ENCODE measurements at regions not wholly inside any gene's neighbourhood (a gene's known extent, or its start where the extent isn't known, plus 50 kb on each side); places are given as distances from the start of the nearest gene placed in this dataset.
"Not testable (repeated sequence)": the region's sequence is repeated elsewhere in the genome, so short reads cannot be mapped to it uniquely, and the experiment has no call there.

DNA sequence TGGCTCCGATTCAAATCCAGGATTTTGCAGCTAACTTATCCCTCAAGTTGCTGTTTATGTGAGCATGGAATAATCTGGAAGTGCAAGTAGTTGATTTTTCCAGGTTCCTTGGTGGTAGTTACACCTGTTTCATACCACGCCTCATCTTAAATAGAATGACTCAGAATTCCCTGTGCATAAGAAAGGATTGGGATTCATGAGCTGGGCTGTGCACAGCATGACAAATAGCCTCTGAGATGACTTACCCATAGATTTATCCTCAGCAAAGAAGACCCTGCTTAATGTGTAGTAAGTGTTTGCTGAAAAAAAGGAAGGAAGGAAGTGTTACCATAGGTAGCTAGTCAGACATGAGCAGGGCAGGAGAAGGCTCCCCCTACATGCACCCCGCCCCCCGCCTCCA is 777.7 kb upstream of the ADGRL3 start:
- H3K4me1 ChIP-seq (ENCODE audit: control insufficient read depth in 1 of 2, insufficient read depth in 2 of 2, low read length in 2 of 2), result no peaks in the 10 kb centered on the region
- no peaks in the 10 kb centered on the region for H3K36me3 ChIP-seq (ENCODE audit: control insufficient read depth in 1 of 2, insufficient read depth in 2 of 2, low read length in 2 of 2)
- H3K9ac ChIP-seq (ENCODE audit: low read depth in 1 of 2, low read length in 2 of 2), result no peak overlapping the region
- H3K9me3 ChIP-seq (ENCODE audit: control insufficient read depth in 1 of 2, low read length in 2 of 2), result peaks cover 0 to 3% of the 10 kb centered on the region in 2 donors
- H3K27me3 ChIP-seq (ENCODE audit: control insufficient read depth in 1 of 2, insufficient read depth in 2 of 2, low read length in 2 of 2), result no peaks in the 10 kb centered on the region
- H3K4me3 ChIP-seq (ENCODE audit: low read depth in 1 of 2, low read length in 2 of 2), result no peak overlapping the region
- no peak overlapping the region for H3K27ac ChIP-seq (ENCODE audit: low read depth, low read length)

DNA sequence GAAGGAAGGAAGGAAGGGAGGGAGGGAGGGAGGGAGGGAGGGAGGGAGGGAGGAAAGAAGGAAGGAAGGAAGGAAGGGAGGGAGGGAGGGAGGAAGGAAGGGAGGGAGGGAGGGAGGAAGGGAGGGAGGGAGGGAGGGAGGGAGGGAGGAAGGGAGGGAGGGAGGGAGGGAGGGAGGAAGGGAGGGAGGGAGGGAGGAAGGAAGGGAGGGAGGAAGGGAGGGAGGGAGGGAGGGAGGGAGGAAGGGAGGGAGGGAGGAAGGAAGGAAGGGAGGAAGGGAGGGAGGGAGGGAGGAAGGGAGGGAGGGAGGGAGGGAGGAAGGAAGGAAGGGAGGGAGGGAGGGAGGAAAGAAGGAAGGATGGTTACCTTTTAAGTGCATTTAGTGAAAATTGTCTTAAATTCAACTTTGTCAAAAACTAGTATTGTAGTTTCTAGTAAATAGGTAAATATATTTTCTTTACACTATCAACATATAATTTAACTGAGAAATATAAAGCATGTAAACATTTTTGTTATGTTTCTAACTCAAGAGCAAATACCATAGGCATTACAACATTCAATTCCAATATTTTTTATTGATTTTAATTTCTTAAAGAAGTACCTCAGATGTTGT is 776.4 kb upstream of the ADGRL3 start:
- H3K27ac ChIP-seq (ENCODE audit: low read depth, low read length); H3K27me3 ChIP-seq (ENCODE audit: control insufficient read depth in 1 of 2, insufficient read depth in 2 of 2, low read length in 2 of 2); H3K4me3 ChIP-seq (ENCODE audit: low read depth in 1 of 2, low read length in 2 of 2); H3K36me3 ChIP-seq (ENCODE audit: control insufficient read depth in 1 of 2, insufficient read depth in 2 of 2, low read length in 2 of 2); H3K9me3 ChIP-seq (ENCODE audit: control insufficient read depth in 1 of 2, low read length in 2 of 2); H3K4me1 ChIP-seq (ENCODE audit: control insufficient read depth in 1 of 2, insufficient read depth in 2 of 2, low read length in 2 of 2); H3K9ac ChIP-seq (ENCODE audit: low read depth in 1 of 2, low read length in 2 of 2): not testable (repeated sequence)

DNA sequence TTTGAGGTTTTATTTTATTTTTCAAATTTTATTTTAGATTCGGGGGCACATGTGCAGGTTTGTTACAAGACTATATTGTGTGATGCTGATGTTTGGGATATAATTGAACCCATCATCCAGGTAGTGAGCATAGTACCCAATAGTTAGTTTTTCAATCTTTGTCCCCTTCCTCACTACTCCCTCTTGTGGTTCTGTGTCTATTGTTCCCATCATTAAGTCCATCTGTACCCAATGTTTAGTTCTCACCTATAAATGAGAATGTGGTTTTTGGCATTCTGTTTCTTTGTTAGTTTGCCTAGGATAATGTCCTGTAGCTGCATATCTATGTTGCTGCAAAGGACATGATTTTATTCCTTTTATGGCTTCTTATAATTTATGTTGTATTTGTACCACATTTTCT is 767.2 kb upstream of the ADGRL3 start:
- no peak overlapping the region for H3K9ac ChIP-seq (ENCODE audit: low read depth in 1 of 2, low read length in 2 of 2)
- no peak overlapping the region for H3K27ac ChIP-seq (ENCODE audit: low read depth, low read length)
- no peaks in the 10 kb centered on the region for H3K27me3 ChIP-seq (ENCODE audit: control insufficient read depth in 1 of 2, insufficient read depth in 2 of 2, low read length in 2 of 2)
- no peaks in the 10 kb centered on the region for H3K36me3 ChIP-seq (ENCODE audit: control insufficient read depth in 1 of 2, insufficient read depth in 2 of 2, low read length in 2 of 2)
- H3K4me3 ChIP-seq (ENCODE audit: low read depth in 1 of 2, low read length in 2 of 2), result no peak overlapping the region
- no peaks in the 10 kb centered on the region for H3K4me1 ChIP-seq (ENCODE audit: control insufficient read depth in 1 of 2, insufficient read depth in 2 of 2, low read length in 2 of 2)
- no peaks in the 10 kb centered on the region for H3K9me3 ChIP-seq (ENCODE audit: control insufficient read depth in 1 of 2, low read length in 2 of 2)

DNA sequence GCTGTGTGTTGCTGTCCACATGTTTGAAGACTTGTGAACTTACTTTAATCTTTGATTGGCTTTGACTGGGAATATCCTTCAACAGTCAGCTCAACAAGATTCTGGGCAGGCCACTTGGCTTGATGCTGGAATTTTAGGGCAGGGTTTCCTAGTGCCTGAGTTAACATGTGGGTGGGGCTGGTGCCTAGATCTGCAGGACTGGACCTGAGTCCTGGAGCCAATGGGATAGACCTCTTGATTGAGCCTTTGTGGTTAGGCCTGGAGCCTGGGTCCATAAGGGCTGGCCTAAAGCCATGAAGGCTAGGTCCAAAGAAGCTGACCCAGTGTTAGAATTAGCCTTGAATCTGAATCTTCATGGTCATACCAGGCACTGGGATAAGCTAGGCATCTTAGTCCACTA is 757.1 kb upstream of the ADGRL3 start:
- no peak overlapping the region for H3K27ac ChIP-seq (ENCODE audit: low read depth, low read length)
- peaks cover 14 to 18% of the 10 kb centered on the region in 2 donors for H3K9me3 ChIP-seq (ENCODE audit: control insufficient read depth in 1 of 2, low read length in 2 of 2)
- H3K36me3 ChIP-seq (ENCODE audit: control insufficient read depth in 1 of 2, insufficient read depth in 2 of 2, low read length in 2 of 2), result no peaks in the 10 kb centered on the region
- no peaks in the 10 kb centered on the region for H3K4me1 ChIP-seq (ENCODE audit: control insufficient read depth in 1 of 2, insufficient read depth in 2 of 2, low read length in 2 of 2)
- no peak overlapping the region for H3K4me3 ChIP-seq (ENCODE audit: low read depth in 1 of 2, low read length in 2 of 2)
- H3K27me3 ChIP-seq (ENCODE audit: control insufficient read depth in 1 of 2, insufficient read depth in 2 of 2, low read length in 2 of 2), result no peaks in the 10 kb centered on the region
- no peak overlapping the region for H3K9ac ChIP-seq (ENCODE audit: low read depth in 1 of 2, low read length in 2 of 2)

DNA sequence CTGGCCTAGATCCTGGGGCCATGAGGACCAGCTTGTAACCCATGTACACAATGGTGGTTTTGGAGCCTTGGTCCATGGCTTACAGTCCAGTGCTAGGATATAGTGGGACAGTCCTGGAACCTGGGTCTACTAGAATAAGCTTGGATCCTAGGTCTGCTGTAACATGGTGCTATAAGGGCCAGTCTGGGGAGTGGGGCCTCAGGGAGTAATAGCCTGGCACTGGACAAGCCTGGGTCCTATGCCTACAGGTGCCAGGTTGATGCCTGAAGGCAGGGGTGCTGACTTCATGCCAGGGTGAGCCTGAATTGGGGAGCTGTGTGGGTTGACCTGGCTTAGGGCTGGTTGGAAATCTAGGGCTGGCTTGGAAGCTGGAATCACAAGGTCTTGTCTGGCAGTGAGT is 756.3 kb upstream of the ADGRL3 start:
- peaks cover 14 to 18% of the 10 kb centered on the region in 2 donors for H3K9me3 ChIP-seq (ENCODE audit: control insufficient read depth in 1 of 2, low read length in 2 of 2)
- H3K27me3 ChIP-seq (ENCODE audit: control insufficient read depth in 1 of 2, insufficient read depth in 2 of 2, low read length in 2 of 2), result no peaks in the 10 kb centered on the region
- no peak overlapping the region for H3K4me3 ChIP-seq (ENCODE audit: low read depth in 1 of 2, low read length in 2 of 2)
- H3K9ac ChIP-seq (ENCODE audit: low read depth in 1 of 2, low read length in 2 of 2), result no peak overlapping the region
- no peaks in the 10 kb centered on the region for H3K36me3 ChIP-seq (ENCODE audit: control insufficient read depth in 1 of 2, insufficient read depth in 2 of 2, low read length in 2 of 2)
- H3K27ac ChIP-seq (ENCODE audit: low read depth, low read length), result no peak overlapping the region
- H3K4me1 ChIP-seq (ENCODE audit: control insufficient read depth in 1 of 2, insufficient read depth in 2 of 2, low read length in 2 of 2), result no peaks in the 10 kb centered on the region

DNA sequence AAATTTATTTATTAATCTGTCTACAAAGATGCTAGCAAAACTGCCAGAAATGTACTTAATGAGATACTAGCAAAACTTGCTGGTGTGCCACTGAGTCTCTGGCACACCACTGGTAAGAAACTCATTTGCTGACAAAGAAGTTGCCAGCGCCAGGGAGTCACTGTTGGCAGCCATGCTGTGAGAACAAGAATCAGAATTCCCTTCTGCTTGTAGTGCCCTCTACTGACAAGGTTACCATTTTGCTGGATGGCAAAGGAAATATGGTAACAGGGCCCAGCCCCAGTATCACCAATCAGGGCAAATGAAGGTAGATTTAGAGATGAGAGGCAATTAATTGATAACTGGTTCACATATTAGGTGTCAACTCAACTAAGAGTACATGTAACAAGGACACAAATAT is 750.1 kb upstream of the ADGRL3 start:
- H3K4me3 ChIP-seq (ENCODE audit: low read depth in 1 of 2, low read length in 2 of 2), result no peak overlapping the region
- no peaks in the 10 kb centered on the region for H3K27me3 ChIP-seq (ENCODE audit: control insufficient read depth in 1 of 2, insufficient read depth in 2 of 2, low read length in 2 of 2)
- no peaks in the 10 kb centered on the region for H3K4me1 ChIP-seq (ENCODE audit: control insufficient read depth in 1 of 2, insufficient read depth in 2 of 2, low read length in 2 of 2)
- H3K36me3 ChIP-seq (ENCODE audit: control insufficient read depth in 1 of 2, insufficient read depth in 2 of 2, low read length in 2 of 2), result no peaks in the 10 kb centered on the region
- H3K9me3 ChIP-seq (ENCODE audit: control insufficient read depth in 1 of 2, low read length in 2 of 2), result peaks cover 5 to 6% of the 10 kb centered on the region in 2 donors
- no peak overlapping the region for H3K27ac ChIP-seq (ENCODE audit: low read depth, low read length)
- H3K9ac ChIP-seq (ENCODE audit: low read depth in 1 of 2, low read length in 2 of 2), result no peak overlapping the region

DNA sequence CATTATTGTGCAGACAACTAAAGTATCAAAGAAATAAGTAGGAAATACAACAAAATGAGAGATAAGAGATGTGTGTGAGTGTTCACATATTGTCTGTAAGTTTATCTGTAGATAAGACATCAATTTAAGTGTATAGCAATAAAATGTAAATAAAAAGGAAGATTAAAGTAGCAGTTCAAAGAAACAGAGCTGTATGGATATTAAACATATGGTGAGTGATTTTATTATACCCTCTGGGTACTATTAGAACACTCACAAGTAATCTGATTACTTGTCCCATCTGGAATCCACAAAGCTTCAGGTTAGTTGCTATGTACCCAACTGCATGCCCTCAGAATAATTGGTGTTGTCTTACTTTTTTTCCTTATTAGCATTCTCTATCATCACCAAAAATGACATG is 747.9 kb upstream of the ADGRL3 start:
- no peak overlapping the region for H3K27ac ChIP-seq (ENCODE audit: low read depth, low read length)
- no peak overlapping the region for H3K9ac ChIP-seq (ENCODE audit: low read depth in 1 of 2, low read length in 2 of 2)
- peaks cover 0 to 2% of the 10 kb centered on the region in 2 donors for H3K9me3 ChIP-seq (ENCODE audit: control insufficient read depth in 1 of 2, low read length in 2 of 2)
- H3K27me3 ChIP-seq (ENCODE audit: control insufficient read depth in 1 of 2, insufficient read depth in 2 of 2, low read length in 2 of 2), result no peaks in the 10 kb centered on the region
- no peaks in the 10 kb centered on the region for H3K36me3 ChIP-seq (ENCODE audit: control insufficient read depth in 1 of 2, insufficient read depth in 2 of 2, low read length in 2 of 2)
- H3K4me1 ChIP-seq (ENCODE audit: control insufficient read depth in 1 of 2, insufficient read depth in 2 of 2, low read length in 2 of 2), result no peaks in the 10 kb centered on the region
- no peak overlapping the region for H3K4me3 ChIP-seq (ENCODE audit: low read depth in 1 of 2, low read length in 2 of 2)

DNA sequence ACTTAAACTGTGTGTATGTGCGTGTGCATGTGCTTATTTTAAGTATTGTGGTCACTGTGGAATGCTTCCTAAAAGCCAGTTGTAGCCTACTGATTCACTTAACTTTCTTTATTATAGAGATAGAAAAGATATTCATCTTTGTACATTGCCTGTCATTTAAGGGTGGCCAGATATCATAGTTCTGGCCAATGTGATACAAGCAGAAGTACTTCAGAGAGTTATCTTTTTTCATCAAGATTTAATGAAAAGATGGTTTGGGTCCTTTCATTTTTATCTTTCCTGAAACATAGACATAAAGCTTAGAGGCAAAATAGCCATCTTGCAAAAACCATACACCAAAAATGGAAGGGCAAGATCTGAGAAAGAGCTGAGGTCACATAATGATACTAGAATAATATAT is 744.7 kb upstream of the ADGRL3 start:
- Histone ChIP-seq H3K4me1 (ENCODE audit: control insufficient read depth in 1 of 2, insufficient read depth in 2 of 2, low read length in 2 of 2) (no peaks in the 10 kb centered on the region), H3K27ac (ENCODE audit: low read depth, low read length) (no peak overlapping the region), H3K4me3 (ENCODE audit: low read depth in 1 of 2, low read length in 2 of 2) (no peak overlapping the region), H3K9ac (ENCODE audit: low read depth in 1 of 2, low read length in 2 of 2) (no peak overlapping the region), H3K36me3 (ENCODE audit: control insufficient read depth in 1 of 2, insufficient read depth in 2 of 2, low read length in 2 of 2) (no peaks in the 10 kb centered on the region), H3K9me3 (ENCODE audit: control insufficient read depth in 1 of 2, low read length in 2 of 2) (peaks cover 2 to 3% of the 10 kb centered on the region in 2 donors), H3K27me3 (ENCODE audit: control insufficient read depth in 1 of 2, insufficient read depth in 2 of 2, low read length in 2 of 2) (no peaks in the 10 kb centered on the region)

DNA sequence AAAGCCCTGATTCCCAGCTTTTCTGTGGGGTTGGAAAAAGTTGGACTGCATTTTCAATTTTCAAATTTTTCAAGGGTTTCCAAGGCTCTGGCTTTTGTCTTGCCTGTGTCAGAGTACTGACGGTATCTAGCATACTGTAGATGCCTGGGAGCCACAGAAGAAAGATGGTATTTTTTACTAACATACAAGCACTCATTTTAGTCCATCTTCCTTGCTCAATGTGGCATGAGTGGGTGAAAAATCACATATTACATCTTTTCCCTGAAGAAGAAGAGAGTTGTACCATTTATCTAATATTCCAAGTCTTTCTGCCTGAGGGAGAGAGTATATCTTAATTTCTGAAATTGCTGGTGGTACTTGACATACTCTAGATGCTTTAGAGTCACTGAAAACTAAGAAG is 738.6 kb upstream of the ADGRL3 start:
- Histone ChIP-seq H3K9me3 (ENCODE audit: control insufficient read depth in 1 of 2, low read length in 2 of 2) (peaks cover 3 to 4% of the 10 kb centered on the region in 2 donors), H3K36me3 (ENCODE audit: control insufficient read depth in 1 of 2, insufficient read depth in 2 of 2, low read length in 2 of 2) (no peaks in the 10 kb centered on the region), H3K9ac (ENCODE audit: low read depth in 1 of 2, low read length in 2 of 2) (no peak overlapping the region), H3K4me3 (ENCODE audit: low read depth in 1 of 2, low read length in 2 of 2) (no peak overlapping the region), H3K27ac (ENCODE audit: low read depth, low read length) (no peak overlapping the region), H3K27me3 (ENCODE audit: control insufficient read depth in 1 of 2, insufficient read depth in 2 of 2, low read length in 2 of 2) (no peaks in the 10 kb centered on the region), H3K4me1 (ENCODE audit: control insufficient read depth in 1 of 2, insufficient read depth in 2 of 2, low read length in 2 of 2) (no peaks in the 10 kb centered on the region)

DNA sequence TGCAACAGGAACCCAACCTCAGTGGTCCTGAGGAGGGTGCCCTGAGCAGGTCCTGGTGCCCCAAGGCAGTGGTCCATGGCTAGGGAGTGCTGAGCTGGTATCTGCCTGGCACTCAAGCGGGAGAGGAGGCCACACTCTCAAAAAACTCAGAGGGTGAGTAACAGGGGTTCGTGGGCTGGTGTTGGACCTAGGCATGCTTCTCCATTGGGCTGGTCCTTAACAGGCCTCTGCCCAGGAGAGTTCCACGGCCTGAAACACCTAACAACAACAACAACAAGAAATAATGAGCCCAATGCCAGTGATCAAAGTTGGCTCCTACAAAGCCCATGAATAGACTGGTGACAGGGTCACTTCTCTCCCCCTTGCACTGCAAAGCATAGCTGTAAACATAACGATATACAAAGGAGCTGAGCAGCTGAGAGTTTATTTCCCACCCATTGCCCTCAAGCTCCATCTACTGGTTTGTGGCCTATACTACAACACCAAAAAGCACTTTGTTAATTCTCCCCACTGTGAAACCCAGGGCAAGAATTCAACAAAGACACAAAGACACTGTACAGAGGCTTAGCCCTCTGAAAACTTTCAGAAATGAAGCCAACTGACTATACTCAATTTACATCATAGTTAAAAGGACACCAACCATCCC is 736.1 kb upstream of the ADGRL3 start:
- no peaks in the 10 kb centered on the region for H3K36me3 ChIP-seq (ENCODE audit: control insufficient read depth in 1 of 2, insufficient read depth in 2 of 2, low read length in 2 of 2)
- H3K27ac ChIP-seq (ENCODE audit: low read depth, low read length), result no peak overlapping the region
- no peak overlapping the region for H3K9ac ChIP-seq (ENCODE audit: low read depth in 1 of 2, low read length in 2 of 2)
- no peaks in the 10 kb centered on the region for H3K4me1 ChIP-seq (ENCODE audit: control insufficient read depth in 1 of 2, insufficient read depth in 2 of 2, low read length in 2 of 2)
- H3K4me3 ChIP-seq (ENCODE audit: low read depth in 1 of 2, low read length in 2 of 2), result no peak overlapping the region
- H3K27me3 ChIP-seq (ENCODE audit: control insufficient read depth in 1 of 2, insufficient read depth in 2 of 2, low read length in 2 of 2), result no peaks in the 10 kb centered on the region
- H3K9me3 ChIP-seq (ENCODE audit: control insufficient read depth in 1 of 2, low read length in 2 of 2), result peaks cover 0 to 2% of the 10 kb centered on the region in 2 donors

All from duodenal mucosa (tissue), 2 donors.